Cardiac muscle cell (in vitro differentiated cells and primary cell): ENCODE measurements at regions not wholly inside any gene's neighbourhood (a gene's known extent, or its start where the extent isn't known, plus 50 kb on each side); places are given as distances from the start of the nearest gene placed in this dataset.
A peak's percentile ranks its signal among the peaks of the same experiment; 100 is the strongest.

Experiments
- DNase-seq, 2 donors: peaks; one replicate each; pipeline versions ENCODE4 v3.0.0 to v3.0.0-alpha.2; 2010 to 2017; ENCODE audit warnings: low read depth in 1 of 2, low spot score in 1 of 2
- H3K27ac ChIP-seq: fragments of 200-600 bp; sonication (generic); 2 replicates; pipeline ENCODE4 v1.5.1; 2016
- H3K27me3 ChIP-seq: fragments of 200-600 bp; sonication (generic); 2 replicates; pipeline ENCODE4 v1.6.0; 2016; ENCODE audit warnings: control low read depth
- H3K36me3 ChIP-seq: fragments of 200-600 bp; sonication (generic); 2 replicates; pipeline ENCODE4 v1.5.1; 2016; ENCODE audit warnings: control low read depth
- H3K4me1 ChIP-seq: fragments of 200-600 bp; sonication (generic); 2 replicates; pipeline ENCODE4 v1.8.1; 2017; ENCODE audit warnings: low read depth, mild to moderate bottlenecking, mixed run types
- H3K4me3 ChIP-seq: fragments of 200-600 bp; sonication (generic); 2 replicates; pipeline ENCODE4 v1.5.1; 2016; ENCODE audit warnings: mild to moderate bottlenecking
- H3K9me3 ChIP-seq: fragments of 200-600 bp; sonication (generic); 2 replicates; pipeline ENCODE4 v1.5.1; 2017; ENCODE audit warnings: low read depth, mild to moderate bottlenecking, control low read depth
- CTCF ChIP-seq: IDR thresholded peaks from 2 replicates; pipeline ENCODE4 v1.5.1; 2012; ENCODE audit warnings: low read depth, mild to moderate bottlenecking, low read length

DNA sequence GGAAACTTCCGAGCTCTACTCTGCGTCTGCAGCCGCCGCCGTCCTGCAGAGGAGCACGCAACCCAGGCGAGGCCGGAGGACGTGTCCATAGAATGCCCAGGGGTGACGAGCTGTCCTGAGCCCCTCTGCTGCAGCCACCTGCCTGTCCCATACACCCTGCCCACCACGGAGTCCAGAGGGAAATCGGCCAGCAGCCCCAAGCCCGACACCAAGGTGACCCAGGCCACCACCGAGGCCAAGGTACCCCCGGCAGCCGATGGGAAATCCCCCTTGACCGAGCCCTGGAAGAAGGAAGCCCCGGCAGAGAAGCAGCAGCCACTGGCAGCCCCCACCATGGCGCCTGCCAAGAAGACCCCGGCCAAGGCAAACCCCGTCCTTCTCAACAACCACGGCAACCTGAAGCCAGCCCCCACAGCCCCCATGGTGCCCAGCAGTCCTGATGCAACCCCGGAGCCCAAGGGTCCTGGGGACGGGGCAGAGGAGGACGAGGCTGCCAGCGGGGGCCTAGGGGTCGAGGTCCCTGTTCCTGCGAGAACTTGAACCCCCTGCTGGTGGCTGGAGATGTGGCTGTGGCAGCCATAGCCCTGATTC lies 128.7 kb upstream of the C14orf180 start:
- Histone ChIP-seq H3K9me3 (no peaks in the 10 kb centered on the region), H3K4me3 (no peak overlapping the region), H3K4me1 (no peaks in the 10 kb centered on the region), H3K27ac (no peak overlapping the region), H3K36me3 (no peaks in the 10 kb centered on the region), H3K27me3 (peaks cover 20% of the 10 kb centered on the region)
- DNase-seq = no peak
- no peak for TF ChIP-seq CTCF

- Histone ChIP-seq H3K4me1 (no peaks in the 10 kb centered on the region), H3K27ac (no peak overlapping the region), H3K27me3 (peaks cover 26% of the 10 kb centered on the region), H3K4me3 (no peak overlapping the region), H3K36me3 (no peaks in the 10 kb centered on the region), H3K9me3 (no peaks in the 10 kb centered on the region)
- no peak for TF ChIP-seq CTCF
- no peak for DNase-seq
Observed at GRCh38 chr14:104451474-104451873, 128.1 kb upstream of the C14orf180 start.

GRCh38 chr14:104458845-104459244 lies 120.7 kb upstream of the C14orf180 start:
- Histone ChIP-seq H3K9me3 (no peaks in the 10 kb centered on the region), H3K4me1 (no peaks in the 10 kb centered on the region), H3K4me3 (no peak overlapping the region), H3K27me3 (peaks cover 93% of the 10 kb centered on the region), H3K27ac (no peak overlapping the region), H3K36me3 (no peaks in the 10 kb centered on the region)
- TF ChIP-seq CTCF = no peak
- no peak for DNase-seq

DNA sequence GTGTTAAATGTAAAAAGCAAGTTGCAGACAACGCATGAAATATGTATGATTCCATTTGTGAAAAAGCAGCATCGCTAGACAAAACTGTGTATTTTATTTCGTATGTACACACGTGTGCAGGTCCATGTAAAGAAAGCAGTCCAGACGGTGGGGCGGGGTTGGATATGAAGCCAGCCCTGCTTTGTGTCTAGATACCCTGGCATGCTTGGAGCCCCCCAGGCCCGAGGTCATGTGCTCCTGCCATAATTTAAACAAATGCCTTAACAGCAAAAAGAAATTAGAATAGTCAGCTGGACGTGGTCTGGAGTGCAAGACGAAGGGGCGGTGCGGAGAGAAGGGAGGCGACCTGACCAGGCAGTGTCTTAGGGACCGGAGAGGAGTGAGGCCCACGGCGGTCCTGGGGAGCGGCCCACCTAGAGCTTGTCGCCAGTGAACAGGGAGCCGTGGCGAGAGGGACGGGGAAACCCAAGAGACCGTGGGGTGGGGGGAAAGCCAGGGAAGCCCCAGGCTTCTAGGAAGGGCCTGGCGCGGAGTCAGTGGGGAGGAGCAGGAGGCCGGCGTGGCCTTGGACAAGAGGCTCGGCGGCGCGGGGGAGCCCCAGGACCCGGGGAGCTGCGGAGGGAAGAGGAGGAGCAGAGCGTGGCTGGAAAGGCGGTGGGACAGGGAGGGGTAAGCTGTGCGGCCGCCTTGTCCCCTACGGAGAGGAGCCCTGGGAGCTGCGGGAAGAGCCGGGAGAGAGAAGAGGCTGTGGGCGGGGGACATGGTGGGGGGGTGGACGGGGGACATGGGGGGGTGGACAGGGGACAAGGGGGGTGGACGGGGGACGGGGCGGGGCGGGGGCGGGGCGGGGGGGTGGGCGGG lies 118.5 kb upstream of the C14orf180 start:
- Histone ChIP-seq H3K36me3 (no peaks in the 10 kb centered on the region), H3K9me3 (no peaks in the 10 kb centered on the region), H3K27ac (no peak overlapping the region), H3K4me1 (no peaks in the 10 kb centered on the region), H3K4me3 (no peak overlapping the region), H3K27me3 (peaks cover 95% of the 10 kb centered on the region)
- DNase-seq = peak; percentile 9 to 38
- TF ChIP-seq CTCF = no peak

GRCh38 chr14:104461676-104462449 lies 117.7 kb upstream of the C14orf180 start:
- peak in 1 of 2 donors; percentile 42 for DNase-seq

More at GRCh38 chr14:104461676-104462449, 117.7 kb upstream of the C14orf180 start:
- Histone ChIP-seq H3K36me3 (no peaks in the 10 kb centered on the region), H3K27me3 (peaks cover 95% of the 10 kb centered on the region), H3K4me1 (no peaks in the 10 kb centered on the region), H3K27ac (no peak overlapping the region), H3K9me3 (no peaks in the 10 kb centered on the region), H3K4me3 (peak overlapping the region; percentile 24)
- TF ChIP-seq CTCF = no peak
